ENCODE measurements at regions not wholly inside any gene's neighbourhood (a gene's known extent, or its start where the extent isn't known, plus 50 kb on each side); places are given as distances from the start of the nearest gene placed in this dataset.

DNA sequence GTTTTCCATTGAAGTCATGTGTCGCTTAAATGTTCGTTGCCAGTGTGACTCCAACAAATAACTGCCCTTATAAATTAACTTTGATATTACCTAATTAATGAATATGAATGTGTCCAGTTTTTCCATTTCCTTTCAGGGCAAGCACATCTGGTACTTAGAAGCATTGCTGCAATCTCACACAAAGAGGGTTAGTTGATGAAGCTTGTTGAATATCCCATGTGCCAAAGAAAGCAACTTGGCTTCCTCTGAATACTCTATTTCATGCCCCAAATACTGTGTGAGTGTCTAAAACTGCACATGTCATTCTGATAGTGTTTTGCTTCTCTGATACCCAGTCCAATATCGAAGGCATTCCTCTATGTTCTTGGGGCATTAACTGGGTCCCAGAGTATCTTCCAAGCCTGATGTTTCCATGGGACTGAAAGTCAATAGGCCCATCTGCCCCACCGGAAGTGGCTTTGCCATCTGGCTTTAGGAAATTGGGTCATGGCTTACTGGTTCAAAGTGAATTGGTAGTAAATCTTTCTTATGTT is 75.8 kb upstream of the CNTN1 start:
- DNase-seq (ENCODE audit: extremely low spot score in 2 of 2), result no peak
- Histone ChIP-seq H3K9me3 (no peaks in the 10 kb centered on the region), H3K27ac (no peak overlapping the region), H3K4me1 (no peaks in the 10 kb centered on the region), H3K4me3 (no peak overlapping the region), H3K27me3 (no peaks in the 10 kb centered on the region), H3K36me3 (no peaks in the 10 kb centered on the region)
- intact Hi-C loops (cut with DNase I), result no loop called here
- TF ChIP-seq POLR2A (IDR thresholded peaks at IDR 0.05) (no peak), POLR2AphosphoS5 (IDR thresholded peaks at IDR 0.05; ENCODE audit: insufficient read depth in 1 of 2, low read depth in 1 of 2) (no peak)
- TF ChIP-seq, protein P1, sequence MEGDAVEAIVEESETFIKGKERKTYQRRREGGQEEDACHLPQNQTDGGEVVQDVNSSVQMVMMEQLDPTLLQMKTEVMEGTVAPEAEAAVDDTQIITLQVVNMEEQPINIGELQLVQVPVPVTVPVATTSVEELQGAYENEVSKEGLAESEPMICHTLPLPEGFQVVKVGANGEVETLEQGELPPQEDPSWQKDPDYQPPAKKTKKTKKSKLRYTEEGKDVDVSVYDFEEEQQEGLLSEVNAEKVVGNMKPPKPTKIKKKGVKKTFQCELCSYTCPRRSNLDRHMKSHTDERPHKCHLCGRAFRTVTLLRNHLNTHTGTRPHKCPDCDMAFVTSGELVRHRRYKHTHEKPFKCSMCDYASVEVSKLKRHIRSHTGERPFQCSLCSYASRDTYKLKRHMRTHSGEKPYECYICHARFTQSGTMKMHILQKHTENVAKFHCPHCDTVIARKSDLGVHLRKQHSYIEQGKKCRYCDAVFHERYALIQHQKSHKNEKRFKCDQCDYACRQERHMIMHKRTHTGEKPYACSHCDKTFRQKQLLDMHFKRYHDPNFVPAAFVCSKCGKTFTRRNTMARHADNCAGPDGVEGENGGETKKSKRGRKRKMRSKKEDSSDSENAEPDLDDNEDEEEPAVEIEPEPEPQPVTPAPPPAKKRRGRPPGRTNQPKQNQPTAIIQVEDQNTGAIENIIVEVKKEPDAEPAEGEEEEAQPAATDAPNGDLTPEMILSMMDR (IDR thresholded peaks at IDR 0.05), result no peak

DNA sequence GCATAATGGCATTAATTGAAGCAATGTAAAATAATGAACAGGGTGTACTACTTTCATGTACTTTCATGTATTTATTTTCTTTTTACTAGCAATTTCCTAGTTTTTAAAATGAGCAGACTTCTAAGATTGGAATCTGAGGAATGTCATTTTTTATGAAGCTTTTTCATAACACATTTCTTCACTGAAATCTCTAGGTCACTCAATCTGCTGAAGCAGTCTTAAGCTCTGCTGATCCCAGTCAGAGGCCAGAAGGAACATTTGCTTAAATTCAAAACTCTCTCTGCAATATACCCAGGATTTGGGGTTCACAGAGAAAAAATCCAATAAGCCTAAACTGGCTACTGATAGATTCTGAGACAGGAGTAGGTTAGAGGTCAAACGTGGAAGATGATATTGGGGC is 73.6 kb upstream of the CNTN1 start:
- no peak for DNase-seq (ENCODE audit: extremely low spot score in 2 of 2)
- TF ChIP-seq POLR2AphosphoS5 (IDR thresholded peaks at IDR 0.05; ENCODE audit: insufficient read depth in 1 of 2, low read depth in 1 of 2) (no peak), POLR2A (IDR thresholded peaks at IDR 0.05) (no peak)
- TF ChIP-seq, protein P1 (IDR thresholded peaks at IDR 0.05), result no peak
- intact Hi-C loops (cut with DNase I), result no loop called here

GRCh38 chr12:40620564-40621019 is 71.6 kb upstream of the CNTN1 start:
- Histone ChIP-seq H3K9me3 (no peaks in the 10 kb centered on the region), H3K27me3 (no peaks in the 10 kb centered on the region), H3K27ac (no peak overlapping the region), H3K4me3 (no peak overlapping the region), H3K4me1 (no peaks in the 10 kb centered on the region), H3K36me3 (no peaks in the 10 kb centered on the region)
- DNase-seq (ENCODE audit: extremely low spot score in 2 of 2), result no peak
- TF ChIP-seq POLR2AphosphoS5 (IDR thresholded peaks at IDR 0.05; ENCODE audit: insufficient read depth in 1 of 2, low read depth in 1 of 2) (no peak), POLR2A (IDR thresholded peaks at IDR 0.05) (no peak)
- TF ChIP-seq, protein P1 (IDR thresholded peaks at IDR 0.05), result no peak
- intact Hi-C loops (cut with DNase I), result loop anchor here (5.0 kb wide), 1 partner anchor 302 kb away; no protein-coding TSS in a partner anchor

More for the DNA sequence above, 73.6 kb upstream of the CNTN1 start:
- H3K4me3 ChIP-seq, result no peak overlapping the region
- H3K36me3 ChIP-seq, result no peaks in the 10 kb centered on the region
- no peaks in the 10 kb centered on the region for H3K4me1 ChIP-seq
- H3K9me3 ChIP-seq, result no peaks in the 10 kb centered on the region
- H3K27me3 ChIP-seq, result no peaks in the 10 kb centered on the region
- no peak overlapping the region for H3K27ac ChIP-seq

- Histone ChIP-seq H3K9me3 (no peaks in the 10 kb centered on the region), H3K4me3 (no peak overlapping the region), H3K27ac (no peak overlapping the region), H3K36me3 (no peaks in the 10 kb centered on the region), H3K27me3 (no peaks in the 10 kb centered on the region), H3K4me1 (no peaks in the 10 kb centered on the region)
- intact Hi-C loops (cut with DNase I), result loop anchor here (5.0 kb wide), 1 partner anchor 300 kb away; no protein-coding TSS in a partner anchor
- no peak for DNase-seq (ENCODE audit: extremely low spot score in 2 of 2)
- no peak for TF ChIP-seq POLR2AphosphoS5 (IDR thresholded peaks at IDR 0.05; ENCODE audit: insufficient read depth in 1 of 2, low read depth in 1 of 2)
- TF ChIP-seq, protein P1 (IDR thresholded peaks at IDR 0.05), result peak in 2 of 3 experiments; percentile 68 to 84
Measured at GRCh38 chr12:40622246-40622838, 69.9 kb upstream of the CNTN1 start.

DNA sequence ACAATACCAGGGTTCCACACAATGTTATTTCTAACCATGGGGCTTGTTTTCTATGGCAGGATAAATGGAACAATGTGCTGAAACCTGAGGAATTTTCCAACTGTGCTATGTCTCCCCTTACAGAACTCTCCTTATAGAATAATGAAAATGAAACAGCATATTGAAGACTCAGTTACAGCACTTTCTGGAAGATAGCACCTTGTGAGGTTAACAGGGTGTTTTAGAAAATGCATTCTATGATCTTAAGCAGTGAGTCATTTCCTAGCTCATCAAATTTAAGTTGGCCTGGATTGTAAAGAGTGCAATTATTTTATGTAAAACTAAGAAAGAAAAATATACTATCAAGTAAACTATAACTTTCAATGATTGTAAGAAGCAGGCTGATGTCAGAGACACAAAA is 60.1 kb upstream of the CNTN1 start:
- no peak for DNase-seq (ENCODE audit: extremely low spot score in 2 of 2)
- no peaks in the 10 kb centered on the region for H3K9me3 ChIP-seq
- H3K4me3 ChIP-seq, result no peak overlapping the region
- no peak overlapping the region for H3K27ac ChIP-seq
- H3K36me3 ChIP-seq, result no peaks in the 10 kb centered on the region
- no peak for TF ChIP-seq POLR2A (IDR thresholded peaks at IDR 0.05)
- TF ChIP-seq, protein P1 (IDR thresholded peaks at IDR 0.05), result no peak
- no peak for TF ChIP-seq POLR2AphosphoS5 (IDR thresholded peaks at IDR 0.05; ENCODE audit: insufficient read depth in 1 of 2, low read depth in 1 of 2)
- no peaks in the 10 kb centered on the region for H3K4me1 ChIP-seq
- intact Hi-C loops (cut with DNase I), result no loop called here
- H3K27me3 ChIP-seq, result no peaks in the 10 kb centered on the region
